ENCODE measurements at regions not wholly inside any gene's neighbourhood (a gene's known extent, or its start where the extent isn't known, plus 50 kb on each side); places are given as distances from the start of the nearest gene placed in this dataset.

DNA sequence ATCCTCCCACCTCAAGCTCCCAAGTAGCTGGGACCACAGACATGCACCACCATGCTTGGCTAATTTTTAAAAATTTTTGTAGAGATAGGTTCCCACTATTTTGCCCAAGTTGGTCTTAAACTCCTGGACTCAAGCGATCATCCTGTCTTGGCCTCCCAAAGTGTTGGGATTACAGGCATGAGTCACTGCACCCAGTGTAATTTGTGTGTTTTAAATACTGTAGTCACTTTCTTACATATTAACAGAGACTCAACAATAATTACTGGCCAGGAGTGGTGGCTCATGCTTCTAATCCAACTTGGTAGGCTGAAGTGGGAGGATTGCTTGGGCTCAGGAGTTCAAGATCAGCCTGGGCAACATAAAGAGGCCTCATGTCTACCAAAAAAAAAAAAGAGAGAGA is 293.0 kb downstream of the RDH14 start:
- TF ChIP-seq GATA2 (IDR thresholded peaks at IDR 0.05; ENCODE audit: low read depth, low read length) (no peak), GATA3 (IDR thresholded peaks at IDR 0.05; ENCODE audit: low read depth, low read length) (no peak)

All from SH-SY5Y (cell line).